ENCODE measurements at regions not wholly inside any gene's neighbourhood (a gene's known extent, or its start where the extent isn't known, plus 50 kb on each side); places are given as distances from the start of the nearest gene placed in this dataset.
A peak's percentile ranks its signal among the peaks of the same experiment; 100 is the strongest.

GRCh38 chr13:89883893-89884448 lies 1463.5 kb upstream of the MIR17HG start:
- DNase-seq (ENCODE audit: low read depth) = no peak
- TF ChIP-seq CTCF (IDR thresholded peaks at IDR 0.05; ENCODE audit: insufficient read depth, low read length) = no peak
- H3K4me3 ChIP-seq (ENCODE audit: low read depth, low read length) = no peak overlapping the region

- DNase-seq (ENCODE audit: low read depth) = no peak
- no peak for TF ChIP-seq CTCF (IDR thresholded peaks at IDR 0.05; ENCODE audit: insufficient read depth, low read length)
- no peak overlapping the region for H3K4me3 ChIP-seq (ENCODE audit: low read depth, low read length)
Observed at GRCh38 chr13:89890806-89891205, 1456.7 kb upstream of the MIR17HG start.

GRCh38 chr13:89891416-89891815 lies 1456.1 kb upstream of the MIR17HG start:
- DNase-seq (ENCODE audit: low read depth) = no peak
- H3K4me3 ChIP-seq (ENCODE audit: low read depth, low read length) = no peak overlapping the region
- no peak for TF ChIP-seq CTCF (IDR thresholded peaks at IDR 0.05; ENCODE audit: insufficient read depth, low read length)

- no peak for TF ChIP-seq CTCF (IDR thresholded peaks at IDR 0.05; ENCODE audit: insufficient read depth, low read length)
- no peak for DNase-seq (ENCODE audit: low read depth)
- no peak overlapping the region for H3K4me3 ChIP-seq (ENCODE audit: low read depth, low read length)
Observed at GRCh38 chr13:89897681-89898080, 1449.8 kb upstream of the MIR17HG start.

GRCh38 chr13:89899302-89900103 lies 1448.0 kb upstream of the MIR17HG start:
- no peak for TF ChIP-seq CTCF (IDR thresholded peaks at IDR 0.05; ENCODE audit: insufficient read depth, low read length)
- H3K4me3 ChIP-seq (ENCODE audit: low read depth, low read length) = no peak overlapping the region
- no peak for DNase-seq (ENCODE audit: low read depth)

GRCh38 chr13:89900104-89900765 lies 1447.3 kb upstream of the MIR17HG start:
- TF ChIP-seq CTCF (IDR thresholded peaks at IDR 0.05; ENCODE audit: insufficient read depth, low read length) = no peak
- H3K4me3 ChIP-seq (ENCODE audit: low read depth, low read length) = no peak overlapping the region
- DNase-seq (ENCODE audit: low read depth) = peak; percentile 0
